OCI-LY3 (cell line): ENCODE measurements at regions not wholly inside any gene's neighbourhood (a gene's known extent, or its start where the extent isn't known, plus 50 kb on each side); places are given as distances from the start of the nearest gene placed in this dataset.

ENCODE experiments used
- H2AFZ ChIP-seq: fragments of 200-600, 300-600 bp; shearing (Covaris generic); 2 replicates; pipeline ENCODE4 v1.6.0; 2014; ENCODE audit warnings: antibody characterized with exemption, low read depth, low read length
- H3K27ac ChIP-seq: fragments of 200-600, 300-600 bp; sonication (generic); 2 replicates; pipeline ENCODE4 v1.5.1; 2014; ENCODE audit warnings: mild to moderate bottlenecking, low read length, moderate library complexity, mixed read lengths
- H3K27me3 ChIP-seq: fragments of 200-600, 300-600 bp; sonication (generic); 2 replicates; pipeline ENCODE4 v1.6.1; 2014; ENCODE audit warnings: low read depth, low read length, mixed read lengths
- H3K36me3 ChIP-seq: fragments of 200-600, 300-600 bp; sonication (generic); replicated peaks from 2 replicates; pipeline ENCODE3; 2014; ENCODE audit warnings: low read depth, low read length, mixed read lengths
- H3K4me1 ChIP-seq: fragments of 300-600, 200-600 bp; sonication (generic); 2 replicates; pipeline ENCODE4 v1.6.1; 2014; ENCODE audit warnings: low read length, mixed read lengths
- H3K4me2 ChIP-seq: fragments of 200-600, 300-600 bp; sonication (generic); 2 replicates; pipeline ENCODE4 v1.6.1; 2014; ENCODE audit warnings: low read length, mixed read lengths
- H3K4me3 ChIP-seq: fragments of 300-600, 200-600 bp; sonication (generic); 2 replicates; pipeline ENCODE4 v1.5.1; 2014; ENCODE audit warnings: antibody characterized with exemption, mild to moderate bottlenecking, low read length, moderate library complexity
- H3K79me2 ChIP-seq: fragments of 300-600, 200-600 bp; shearing (Covaris generic); 2 replicates; pipeline ENCODE4 v1.6.1; 2014; ENCODE audit warnings: mild to moderate bottlenecking, low read length, mixed read lengths
- H3K9ac ChIP-seq: fragments of 300-600, 200-600 bp; shearing (Covaris generic); 2 replicates; pipeline ENCODE4 v1.6.0; 2014; ENCODE audit warnings: mild to moderate bottlenecking, low read length, moderate library complexity
- H3K9me3 ChIP-seq: fragments of 200-600, 300-600 bp; shearing (Covaris generic); 2 replicates; pipeline ENCODE4 v1.6.1; 2014; ENCODE audit warnings: low read length, mixed read lengths; ENCODE audit not compliant: insufficient read depth
- H4K20me1 ChIP-seq: fragments of 200-600, 300-600 bp; sonication (generic); 2 replicates; pipeline ENCODE4 v1.6.1; 2016; ENCODE audit warnings: low read length, mixed read lengths; ENCODE audit not compliant: insufficient read depth
- CTCF ChIP-seq: fragments of 200-600, 300-600 bp; sonication (generic); IDR thresholded peaks from 2 replicates; pipeline ENCODE4 v1.5.1; 2014; ENCODE audit warnings: antibody characterized with exemption, low read length, low read depth
- EZH2phosphoT487 ChIP-seq: fragments of 200-600 bp; shearing (Covaris generic); IDR thresholded peaks from 2 replicates; pipeline ENCODE4 v1.6.1; 2018; ENCODE audit warnings: antibody characterized with exemption, mixed run types, low read depth

- Histone ChIP-seq H3K27ac (no peak overlapping the region), H2AFZ (no peak overlapping the region), H4K20me1 (no peaks in the 10 kb centered on the region), H3K9ac (no peak overlapping the region), H3K79me2 (no peaks in the 10 kb centered on the region), H3K36me3 (no peaks in the 10 kb centered on the region), H3K9me3 (no peaks in the 10 kb centered on the region), H3K27me3 (no peaks in the 10 kb centered on the region; the same call in 1 of the 2 replicates), H3K4me1 (peaks cover 8% of the 10 kb centered on the region), H3K4me3 (no peak overlapping the region), H3K4me2 (no peak overlapping the region)
- no peak for TF ChIP-seq CTCF
- TF ChIP-seq EZH2phosphoT487 = no peak
These were observed 313.3 kb downstream of the SEC16B start for GRCh38 chr1:177656598-177656997.

DNA sequence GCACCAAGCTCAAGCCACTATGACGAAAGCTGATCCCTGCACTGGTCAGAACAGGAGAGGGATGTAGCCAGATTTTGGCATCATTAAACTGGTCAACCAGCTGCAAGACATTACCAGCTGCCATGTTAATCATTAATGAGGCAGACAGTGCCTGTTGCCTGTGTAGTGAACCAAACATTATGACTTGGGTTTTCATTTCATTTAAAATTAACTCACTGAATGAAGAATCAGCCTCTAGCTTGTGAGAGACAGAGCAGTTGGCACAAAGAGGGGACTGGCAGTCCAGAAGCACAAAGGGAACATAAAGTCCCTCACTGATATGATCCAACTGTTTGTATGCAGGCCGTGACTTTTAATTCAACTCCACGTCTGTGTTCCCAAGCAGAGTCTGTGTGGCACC, 318.9 kb downstream of the SEC16B start:
- Histone ChIP-seq H4K20me1 (no peaks in the 10 kb centered on the region), H3K9me3 (no peaks in the 10 kb centered on the region), H3K27ac (no peak overlapping the region), H3K4me3 (no peak overlapping the region), H3K4me2 (no peak overlapping the region), H3K36me3 (no peaks in the 10 kb centered on the region), H3K4me1 (0 out of 2 replicates have a peak, but pooled peaks cover 4% of the 10 kb centered on the region), H3K27me3 (peaks cover 15% of the 10 kb centered on the region), H2AFZ (no peak overlapping the region), H3K79me2 (no peaks in the 10 kb centered on the region), H3K9ac (no peak overlapping the region)
- TF ChIP-seq EZH2phosphoT487 (no peak), CTCF (no peak)

DNA sequence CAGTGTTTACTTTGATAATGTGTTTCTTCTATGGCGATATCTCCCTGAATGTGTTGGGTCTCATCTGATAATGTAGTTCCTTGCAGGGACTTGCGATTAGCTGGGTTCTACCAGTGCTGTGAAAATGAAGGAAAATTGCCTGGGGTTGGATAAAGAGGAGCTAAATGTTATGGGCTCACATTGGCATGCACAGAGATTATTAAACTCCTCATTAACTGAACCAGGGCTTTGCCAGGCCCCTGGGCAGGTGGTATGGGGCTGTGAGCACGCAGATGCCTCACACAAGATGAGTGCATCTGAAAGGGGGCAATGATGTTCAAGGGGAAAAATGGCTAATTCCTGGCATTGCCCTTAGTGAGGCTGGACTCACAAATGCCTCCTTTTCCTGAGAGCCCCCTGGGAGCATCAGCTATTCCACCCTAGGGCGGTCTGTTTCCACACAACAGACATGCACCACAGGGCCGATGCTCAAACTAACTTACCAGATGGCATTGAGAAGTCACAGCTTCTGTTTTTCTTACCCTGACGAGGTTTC, 321.1 kb downstream of the SEC16B start:
- H2AFZ ChIP-seq = no peak overlapping the region
- H3K4me3 ChIP-seq = no peak overlapping the region
- H3K27me3 ChIP-seq = peaks cover 27% of the 10 kb centered on the region; the same call in 1 of the 2 replicates
- no peaks in the 10 kb centered on the region for H4K20me1 ChIP-seq
- no peak overlapping the region for H3K27ac ChIP-seq
- H3K36me3 ChIP-seq = no peaks in the 10 kb centered on the region
- TF ChIP-seq EZH2phosphoT487 = no peak
- TF ChIP-seq CTCF = no peak
- H3K4me1 ChIP-seq = peaks cover 11% of the 10 kb centered on the region; the same call in 1 of the 2 replicates
- H3K4me2 ChIP-seq = no peak overlapping the region
- H3K9me3 ChIP-seq = no peaks in the 10 kb centered on the region
- no peak overlapping the region for H3K9ac ChIP-seq
- H3K79me2 ChIP-seq = no peaks in the 10 kb centered on the region

- no peak overlapping the region for H3K4me3 ChIP-seq
- H3K27me3 ChIP-seq = peaks cover 32% of the 10 kb centered on the region; the same call in 1 of the 2 replicates
- no peaks in the 10 kb centered on the region for H3K79me2 ChIP-seq
- no peaks in the 10 kb centered on the region for H3K9me3 ChIP-seq
- H3K4me1 ChIP-seq = peaks cover 11% of the 10 kb centered on the region; the same call in 1 of the 2 replicates
- H3K4me2 ChIP-seq = no peak overlapping the region
- no peaks in the 10 kb centered on the region for H4K20me1 ChIP-seq
- H3K9ac ChIP-seq = no peak overlapping the region
- no peak overlapping the region for H2AFZ ChIP-seq
- H3K36me3 ChIP-seq = no peaks in the 10 kb centered on the region
- TF ChIP-seq EZH2phosphoT487 (no peak), CTCF (no peak)
- H3K27ac ChIP-seq = no peak overlapping the region
These were observed 321.7 kb downstream of the SEC16B start for GRCh38 chr1:177648138-177648537.
